Retinal pigment epithelial cell (primary cell): ENCODE measurements at regions not wholly inside any gene's neighbourhood (a gene's known extent, or its start where the extent isn't known, plus 50 kb on each side); places are given as distances from the start of the nearest gene placed in this dataset.
"Not testable (repeated sequence)": the region's sequence is repeated elsewhere in the genome, so short reads cannot be mapped to it uniquely, and the experiment has no call there.

Source experiments
- DNase-seq: peaks from one replicate; pipeline ENCODE4 v3.0.0-alpha.2; 2010; ENCODE audit warnings: low read depth
- H3K4me3 ChIP-seq: 2 replicates; pipeline ENCODE4 v1.5.1; 2011; ENCODE audit warnings: mild to moderate bottlenecking, low read length, control low read depth, moderate library complexity
- CTCF ChIP-seq: conservative IDR thresholded peaks from 2 replicates; pipeline ENCODE4 v1.5.1; 2011; ENCODE audit warnings: low read depth, low read length, control low read depth, inconsistent platforms

GRCh38 chr18:6520901-6521300 is 106.2 kb upstream of the L3MBTL4 start:
- no peak for TF ChIP-seq CTCF
- no peak overlapping the region for H3K4me3 ChIP-seq
- no peak for DNase-seq

- H3K4me3 ChIP-seq = no peak overlapping the region
- no peak for DNase-seq
- peak; percentile 92 for TF ChIP-seq CTCF
Observed at GRCh38 chr18:6521803-6522418, 107.2 kb upstream of the L3MBTL4 start.

- DNase-seq = no peak
- no peak for TF ChIP-seq CTCF
- H3K4me3 ChIP-seq = no peak overlapping the region
Observed at GRCh38 chr18:6525604-6526003, 110.9 kb upstream of the L3MBTL4 start.

- H3K4me3 ChIP-seq = no peak overlapping the region
- no peak for TF ChIP-seq CTCF
- no peak for DNase-seq
Observed at GRCh38 chr18:6537475-6537874, 122.8 kb upstream of the L3MBTL4 start.

GRCh38 chr18:6541131-6541679 is 126.5 kb upstream of the L3MBTL4 start:
- H3K4me3 ChIP-seq, DNase-seq: not testable (repeated sequence)
- TF ChIP-seq CTCF = peak; percentile 43

- no peak for DNase-seq
- no peak overlapping the region for H3K4me3 ChIP-seq
- no peak for TF ChIP-seq CTCF
Observed at GRCh38 chr18:6542296-6542695, 127.6 kb upstream of the L3MBTL4 start.

- no peak overlapping the region for H3K4me3 ChIP-seq
- TF ChIP-seq CTCF = peak; percentile 52
- DNase-seq = no peak
Observed at GRCh38 chr18:6543330-6543908, 128.7 kb upstream of the L3MBTL4 start.
